ENCODE measurements at regions not wholly inside any gene's neighbourhood (a gene's known extent, or its start where the extent isn't known, plus 50 kb on each side); places are given as distances from the start of the nearest gene placed in this dataset.

GRCh38 chr16:51756447-51757123 lies 605.5 kb upstream of the SALL1 start:
- CTCF ChIA-PET, result interaction anchor here (1.2 kb wide), 1 partner anchor 7 kb away, joined by 3 read pairs; no protein-coding TSS in a partner anchor
- no peaks in the 10 kb centered on the region for H3K9me3 Mint-ChIP-seq
- H3K4me3 Mint-ChIP-seq, result no peak overlapping the region
- intact Hi-C loops (cut with micrococcal nuclease), result no loop called here
- no peaks in the 10 kb centered on the region for H3K4me1 Mint-ChIP-seq (ENCODE audit: low read depth)
- DNase-seq, result no peak
- no peaks in the 10 kb centered on the region for H3K36me3 Mint-ChIP-seq (ENCODE audit: low read depth)
- H3K27me3 Mint-ChIP-seq (ENCODE audit: low read depth), result peaks cover 5% of the 10 kb centered on the region
- H3K27ac Mint-ChIP-seq, result no peak overlapping the region

- Mint-ChIP-seq H3K4me3 (no peak overlapping the region), H3K36me3 (ENCODE audit: low read depth) (no peaks in the 10 kb centered on the region), H3K9me3 (no peaks in the 10 kb centered on the region), H3K27me3 (ENCODE audit: low read depth) (peaks cover 3% of the 10 kb centered on the region), H3K4me1 (ENCODE audit: low read depth) (no peaks in the 10 kb centered on the region), H3K27ac (no peak overlapping the region)
- intact Hi-C loops (cut with micrococcal nuclease), result no loop called here
- no peak for DNase-seq
- CTCF ChIA-PET, result interaction anchor here (1.2 kb wide), 1 partner anchor 8 kb away, joined by 3 read pairs; no protein-coding TSS in a partner anchor
Observed at GRCh38 chr16:51755577-51756355, 604.7 kb upstream of the SALL1 start.

DNA sequence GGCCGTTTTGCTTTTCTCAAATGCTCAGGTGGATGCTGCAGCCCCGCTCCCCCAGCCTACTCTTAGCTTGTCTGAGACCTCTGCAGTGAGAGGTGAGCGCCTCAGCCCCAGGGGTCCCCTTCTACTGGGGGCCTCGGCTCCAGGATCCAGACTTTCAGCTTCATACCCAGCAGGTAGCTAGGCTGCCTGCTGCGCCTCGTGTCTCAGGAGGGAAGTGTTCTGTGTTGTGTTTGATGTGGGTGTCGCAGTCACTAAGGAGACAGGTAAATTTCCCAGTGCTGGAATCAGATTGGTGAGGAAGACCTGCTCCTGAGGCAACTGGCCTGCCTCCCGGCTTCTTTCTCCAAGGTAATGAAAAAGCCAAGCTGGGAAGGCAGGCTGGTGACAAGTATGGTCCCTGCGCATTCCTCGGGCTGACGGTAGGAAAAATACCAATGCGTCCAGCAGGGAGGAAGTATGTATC lies 604.0 kb upstream of the SALL1 start:
- intact Hi-C loops (cut with micrococcal nuclease), result no loop called here
- Mint-ChIP-seq H3K27me3 (ENCODE audit: low read depth) (peaks cover 3% of the 10 kb centered on the region), H3K4me1 (ENCODE audit: low read depth) (no peaks in the 10 kb centered on the region), H3K36me3 (ENCODE audit: low read depth) (no peaks in the 10 kb centered on the region), H3K4me3 (no peak overlapping the region), H3K9me3 (no peaks in the 10 kb centered on the region), H3K27ac (no peak overlapping the region)
- DNase-seq, result no peak
- CTCF ChIA-PET, result interaction anchor here (1.2 kb wide), 1 partner anchor 9 kb away, joined by 3 read pairs; no protein-coding TSS in a partner anchor

DNA sequence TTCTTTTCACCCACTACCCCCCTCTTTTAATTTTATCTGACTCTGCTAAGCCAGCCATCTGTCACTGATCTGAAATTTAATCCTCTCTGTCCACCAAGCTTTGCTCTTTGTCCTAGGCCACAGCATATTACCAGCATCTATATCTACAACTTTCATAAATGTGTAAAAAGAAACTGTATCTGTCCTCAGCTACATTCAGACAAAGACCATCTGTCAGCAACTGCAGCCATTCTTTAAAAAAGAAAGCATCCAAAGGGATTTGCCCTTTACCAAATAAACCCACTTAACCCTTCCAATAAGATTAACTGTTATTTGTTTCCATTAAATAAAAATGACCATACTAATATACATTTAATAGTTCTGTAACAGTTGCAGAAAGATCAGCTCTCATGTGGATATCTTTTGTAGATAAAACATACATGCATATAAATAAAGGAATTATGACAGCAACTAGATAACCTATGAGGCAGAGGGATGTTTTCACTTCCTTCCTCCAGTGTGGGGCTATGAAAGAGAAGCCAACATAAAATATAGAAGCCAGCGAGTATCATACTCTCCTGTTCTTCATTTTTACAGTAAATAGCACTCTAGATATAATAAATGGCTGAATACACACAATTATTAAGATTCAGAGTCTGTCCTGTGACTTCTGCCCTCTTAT lies 602.5 kb upstream of the SALL1 start:
- intact Hi-C loops (cut with micrococcal nuclease), result no loop called here
- DNase-seq, result no peak

GRCh38 chr16:51752438-51752995 lies 601.4 kb upstream of the SALL1 start:
- Mint-ChIP-seq H3K9me3 (no peaks in the 10 kb centered on the region), H3K27me3 (ENCODE audit: low read depth) (no peaks in the 10 kb centered on the region), H3K36me3 (ENCODE audit: low read depth) (no peaks in the 10 kb centered on the region), H3K4me3 (no peak overlapping the region), H3K4me1 (ENCODE audit: low read depth) (no peaks in the 10 kb centered on the region), H3K27ac (no peak overlapping the region)
- DNase-seq, result no peak
- intact Hi-C loops (cut with micrococcal nuclease), result no loop called here
- CTCF ChIA-PET, result no interaction called here

More for the DNA sequence above, 602.5 kb upstream of the SALL1 start:
- CTCF ChIA-PET, result no interaction called here
- Mint-ChIP-seq H3K4me3 (no peak overlapping the region), H3K4me1 (ENCODE audit: low read depth) (no peaks in the 10 kb centered on the region), H3K27me3 (ENCODE audit: low read depth) (peaks cover 3% of the 10 kb centered on the region), H3K36me3 (ENCODE audit: low read depth) (no peaks in the 10 kb centered on the region), H3K9me3 (no peaks in the 10 kb centered on the region), H3K27ac (no peak overlapping the region)

DNA sequence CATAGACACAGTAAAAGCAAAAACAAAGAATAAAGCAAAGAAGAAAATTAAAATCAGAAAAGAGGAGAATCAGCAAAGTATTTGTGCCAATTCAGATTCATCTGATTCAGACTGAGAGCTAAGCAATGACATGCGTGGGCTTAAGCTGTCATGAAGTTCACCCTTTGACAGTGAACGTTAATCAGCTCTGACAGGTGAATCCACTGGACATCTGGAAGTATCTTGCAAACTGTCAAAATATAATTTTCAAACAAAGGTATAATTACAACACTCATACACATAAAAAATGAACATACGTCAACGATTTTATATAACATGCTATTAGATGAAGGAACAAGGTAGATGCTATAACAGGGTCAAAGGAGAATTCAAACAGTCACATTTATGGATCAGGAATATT lies 596.3 kb upstream of the SALL1 start:
- Mint-ChIP-seq H3K4me3 (no peak overlapping the region), H3K9me3 (peaks cover 4% of the 10 kb centered on the region), H3K27me3 (ENCODE audit: low read depth) (no peaks in the 10 kb centered on the region), H3K36me3 (ENCODE audit: low read depth) (no peaks in the 10 kb centered on the region), H3K4me1 (ENCODE audit: low read depth) (no peaks in the 10 kb centered on the region), H3K27ac (no peak overlapping the region)
- intact Hi-C loops (cut with micrococcal nuclease), result no loop called here
- DNase-seq, result no peak
- CTCF ChIA-PET, result no interaction called here

DNA sequence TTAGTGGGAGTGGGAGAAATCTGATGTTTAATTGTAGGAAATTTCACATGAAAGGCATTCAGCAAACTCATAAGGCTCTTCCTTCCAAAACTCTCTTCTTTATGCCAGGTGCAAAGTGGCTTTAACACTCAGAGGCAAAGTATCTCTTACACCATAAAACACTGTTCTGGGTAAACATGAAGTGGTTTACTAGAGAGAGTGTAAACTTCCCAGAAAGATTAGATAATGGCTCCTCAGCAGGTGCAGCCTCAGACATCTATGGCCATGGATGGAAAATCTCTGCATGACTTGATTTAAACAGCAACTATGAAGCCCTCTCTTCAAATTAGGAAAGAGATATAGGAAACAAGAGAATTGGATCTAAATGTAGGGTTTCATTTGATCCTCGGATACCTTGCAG lies 583.1 kb upstream of the SALL1 start:
- Mint-ChIP-seq H3K9me3 (peaks cover 3% of the 10 kb centered on the region), H3K27me3 (ENCODE audit: low read depth) (no peaks in the 10 kb centered on the region), H3K4me1 (ENCODE audit: low read depth) (no peaks in the 10 kb centered on the region), H3K4me3 (no peak overlapping the region), H3K36me3 (ENCODE audit: low read depth) (no peaks in the 10 kb centered on the region), H3K27ac (no peak overlapping the region)
- CTCF ChIA-PET, result no interaction called here
- intact Hi-C loops (cut with micrococcal nuclease), result no loop called here
- DNase-seq, result no peak

DNA sequence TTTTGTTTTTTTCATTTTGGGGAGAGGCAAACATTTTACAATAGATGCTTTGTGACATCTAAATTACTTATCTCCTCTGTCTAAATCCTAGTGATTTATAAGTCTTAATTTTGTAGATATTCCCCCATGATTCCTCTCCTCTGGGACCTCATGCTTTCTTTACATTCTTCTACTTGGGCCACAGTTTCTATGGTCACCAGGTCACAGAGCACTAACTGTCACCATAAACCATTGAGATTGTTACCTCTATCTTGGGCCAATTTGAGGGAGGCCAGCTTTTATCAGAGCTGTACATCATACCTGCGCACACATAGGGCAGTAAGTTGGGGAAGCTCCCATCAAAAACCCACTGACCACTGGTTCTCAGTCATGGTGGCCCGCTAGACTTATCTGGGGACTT lies 582.1 kb upstream of the SALL1 start:
- Mint-ChIP-seq H3K27me3 (ENCODE audit: low read depth) (no peaks in the 10 kb centered on the region), H3K9me3 (no peaks in the 10 kb centered on the region), H3K27ac (no peak overlapping the region), H3K36me3 (ENCODE audit: low read depth) (no peaks in the 10 kb centered on the region), H3K4me1 (ENCODE audit: low read depth) (no peaks in the 10 kb centered on the region), H3K4me3 (no peak overlapping the region)
- intact Hi-C loops (cut with micrococcal nuclease), result no loop called here
- CTCF ChIA-PET, result no interaction called here
- DNase-seq, result no peak

DNA sequence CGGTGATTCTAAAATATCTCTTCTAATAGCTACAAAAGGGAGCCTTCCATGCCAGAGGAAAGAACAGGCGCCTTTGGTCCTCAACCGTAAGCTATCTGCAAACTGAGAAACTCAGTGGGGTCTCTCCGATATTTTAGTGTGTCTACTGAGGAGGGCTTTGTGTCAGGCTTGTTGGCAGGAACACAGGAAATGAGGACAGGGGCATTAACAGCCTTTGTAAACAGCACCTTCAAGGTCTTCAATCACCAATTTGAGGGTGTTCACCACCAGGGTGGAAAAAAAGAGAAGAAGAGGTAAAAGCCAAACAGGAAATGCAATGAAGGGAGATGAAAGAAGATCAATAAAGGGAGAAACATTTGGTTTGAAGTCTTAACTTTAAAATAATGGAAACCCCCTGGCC lies 580.1 kb upstream of the SALL1 start:
- intact Hi-C loops (cut with micrococcal nuclease), result no loop called here
- Mint-ChIP-seq H3K27me3 (ENCODE audit: low read depth) (no peaks in the 10 kb centered on the region), H3K36me3 (ENCODE audit: low read depth) (no peaks in the 10 kb centered on the region), H3K4me3 (no peak overlapping the region), H3K4me1 (ENCODE audit: low read depth) (no peaks in the 10 kb centered on the region), H3K9me3 (no peaks in the 10 kb centered on the region), H3K27ac (no peak overlapping the region)
- no peak for DNase-seq
- CTCF ChIA-PET, result interaction anchor here (0.6 kb wide), 1 partner anchor 1881 kb away, joined by 3 read pairs; no protein-coding TSS in a partner anchor

DNA sequence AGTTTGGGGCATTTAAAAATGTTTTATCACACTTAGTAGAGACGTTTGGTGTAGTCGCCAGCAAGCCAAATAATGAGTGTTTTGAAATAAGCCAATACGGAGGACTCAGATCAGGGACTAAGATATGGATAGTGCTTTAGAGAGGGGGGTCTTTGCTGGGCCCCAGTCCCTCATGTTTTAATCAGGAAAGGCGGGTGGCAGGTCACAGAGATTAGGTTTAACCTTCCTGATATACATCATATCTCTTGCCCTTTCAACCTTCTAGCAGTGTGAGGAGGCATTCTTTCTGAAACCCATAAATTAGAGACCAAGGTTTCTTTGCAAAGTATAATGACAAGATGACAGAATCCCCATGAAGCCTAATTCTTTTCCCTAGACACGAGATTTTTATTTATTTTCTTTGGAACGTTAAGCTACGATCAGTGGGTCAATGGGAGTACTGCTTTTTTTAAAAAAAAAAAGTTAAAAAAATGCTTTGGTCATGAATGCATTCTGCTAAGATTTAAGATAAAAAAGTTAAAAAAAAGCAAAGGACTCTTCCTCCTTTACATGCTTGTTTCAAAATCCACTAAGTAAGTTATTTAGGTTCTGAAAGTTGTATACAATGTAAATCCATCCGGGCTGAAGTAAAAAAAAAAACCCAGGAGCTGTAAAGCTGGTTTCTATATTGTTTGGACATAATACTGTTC lies 572.1 kb upstream of the SALL1 start:
- Mint-ChIP-seq H3K9me3 (no peaks in the 10 kb centered on the region), H3K36me3 (ENCODE audit: low read depth) (no peaks in the 10 kb centered on the region), H3K4me3 (no peak overlapping the region), H3K27ac (no peak overlapping the region), H3K4me1 (ENCODE audit: low read depth) (no peaks in the 10 kb centered on the region), H3K27me3 (ENCODE audit: low read depth) (no peaks in the 10 kb centered on the region)
- CTCF ChIA-PET, result no interaction called here
- intact Hi-C loops (cut with micrococcal nuclease), result no loop called here
- no peak for DNase-seq

DNA sequence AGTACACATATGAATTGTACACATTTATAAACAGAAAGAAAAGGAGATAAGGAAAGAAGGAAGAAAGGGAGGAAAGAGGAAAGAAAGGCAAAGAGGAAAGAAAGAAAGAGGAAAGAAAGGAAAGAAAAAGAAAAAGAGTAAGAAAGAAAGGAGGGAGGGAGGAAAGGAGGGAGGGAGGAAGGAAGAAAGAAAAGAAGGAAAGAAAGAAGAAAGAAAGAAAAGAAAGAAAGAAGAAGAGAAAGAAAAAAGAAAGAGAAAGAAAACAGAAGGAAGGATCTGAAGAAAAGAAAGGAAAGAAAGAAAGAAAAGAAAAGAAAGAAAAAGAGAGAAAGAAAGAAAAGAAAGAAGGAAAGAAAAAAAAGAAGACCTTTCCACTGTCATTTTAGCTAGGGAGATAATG lies 571.4 kb upstream of the SALL1 start:
- no peak for DNase-seq
- no peak overlapping the region for H3K4me3 Mint-ChIP-seq
- no peaks in the 10 kb centered on the region for H3K4me1 Mint-ChIP-seq (ENCODE audit: low read depth)
- H3K27ac Mint-ChIP-seq, result no peak overlapping the region
- H3K9me3 Mint-ChIP-seq, result no peaks in the 10 kb centered on the region
- intact Hi-C loops (cut with micrococcal nuclease), result no loop called here
- no peaks in the 10 kb centered on the region for H3K36me3 Mint-ChIP-seq (ENCODE audit: low read depth)
- no peaks in the 10 kb centered on the region for H3K27me3 Mint-ChIP-seq (ENCODE audit: low read depth)
- CTCF ChIA-PET, result no interaction called here

DNA sequence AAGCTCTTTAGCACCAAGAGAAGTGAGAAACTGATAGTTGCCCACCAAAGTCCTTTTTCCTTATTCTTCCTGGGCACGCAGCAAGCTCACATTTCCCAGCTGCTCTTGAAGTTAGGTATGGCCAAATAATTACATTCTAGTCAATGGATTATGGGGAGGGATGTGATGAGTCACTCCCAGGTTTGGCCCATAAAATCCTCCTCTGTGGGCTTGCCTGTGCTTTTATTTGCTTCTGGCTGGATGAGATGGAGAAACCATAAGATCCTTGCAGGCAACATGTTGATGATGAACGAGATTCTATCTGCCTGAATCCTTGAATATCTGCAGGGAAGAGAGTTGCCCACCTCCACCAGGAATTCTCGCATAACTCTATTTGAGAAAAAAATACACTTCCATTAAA lies 568.3 kb upstream of the SALL1 start:
- intact Hi-C loops (cut with micrococcal nuclease), result no loop called here
- CTCF ChIA-PET, result no interaction called here

More for the DNA sequence above, 568.3 kb upstream of the SALL1 start:
- no peaks in the 10 kb centered on the region for H3K27me3 Mint-ChIP-seq (ENCODE audit: low read depth)
- no peaks in the 10 kb centered on the region for H3K9me3 Mint-ChIP-seq
- no peaks in the 10 kb centered on the region for H3K4me1 Mint-ChIP-seq (ENCODE audit: low read depth)
- no peak overlapping the region for H3K4me3 Mint-ChIP-seq
- no peak overlapping the region for H3K27ac Mint-ChIP-seq
- DNase-seq, result no peak
- H3K36me3 Mint-ChIP-seq (ENCODE audit: low read depth), result no peaks in the 10 kb centered on the region
